ENCODE measurements at regions not wholly inside any gene's neighbourhood (a gene's known extent, or its start where the extent isn't known, plus 50 kb on each side); places are given as distances from the start of the nearest gene placed in this dataset.

- TF ChIP-seq CTCF (IDR thresholded peaks at IDR 0.05; ENCODE audit: low read length) (no peak), EZH2 (optimal IDR thresholded peaks at IDR 0.05; ENCODE audit: low read depth, low read length) (no peak), EZH2phosphoT487 (IDR thresholded peaks at IDR 0.05; ENCODE audit: low read length) (no peak)
These were observed 364.6 kb downstream of the CDH10 start for GRCh38 chr5:24280215-24280614.

Data from MM.1S (cell line).